AG09319 (cell line): ENCODE measurements at regions not wholly inside any gene's neighbourhood (a gene's known extent, or its start where the extent isn't known, plus 50 kb on each side); places are given as distances from the start of the nearest gene placed in this dataset.

ENCODE experiments used
- DNase-seq: peaks from one replicate; pipeline ENCODE4 v3.0.0-alpha.2; 2010; ENCODE audit warnings: low read depth; ENCODE audit errors: extremely low read depth
- CTCF ChIP-seq: IDR thresholded peaks from 2 replicates; pipeline ENCODE4 v1.5.1; 2011; ENCODE audit warnings: low read depth, mild to moderate bottlenecking, inconsistent platforms, low read length, moderate library complexity

GRCh38 chr20:22529150-22530019 lies 55.0 kb downstream of the FOXA2 start:
- DNase-seq = no peak
- TF ChIP-seq CTCF = no peak

GRCh38 chr20:22526512-22527012 lies 57.8 kb downstream of the FOXA2 start:
- no peak for DNase-seq
- TF ChIP-seq CTCF = no peak

GRCh38 chr20:22525821-22526220 lies 58.6 kb downstream of the FOXA2 start:
- DNase-seq = no peak
- TF ChIP-seq CTCF = no peak

GRCh38 chr20:22525069-22525820 lies 59.1 kb downstream of the FOXA2 start:
- TF ChIP-seq CTCF = no peak
- DNase-seq = no peak

GRCh38 chr20:22524393-22525015 lies 59.9 kb downstream of the FOXA2 start:
- TF ChIP-seq CTCF = no peak
- no peak for DNase-seq

- no peak for DNase-seq
- no peak for TF ChIP-seq CTCF
Observed at GRCh38 chr20:22523499-22524392, 60.6 kb downstream of the FOXA2 start.
